ENCODE measurements at regions not wholly inside any gene's neighbourhood (a gene's known extent, or its start where the extent isn't known, plus 50 kb on each side); places are given as distances from the start of the nearest gene placed in this dataset.

GRCh38 chr14:27862684-27863083 lies 903.9 kb upstream of the FOXG1 start:
- Histone ChIP-seq H3K36me3 (ENCODE audit: insufficient read depth, low read length) (no peaks in the 10 kb centered on the region), H4K20me1 (ENCODE audit: insufficient read depth, low read length) (no peaks in the 10 kb centered on the region), H2AFZ (ENCODE audit: low read length) (no peak overlapping the region), H3K4me1 (ENCODE audit: insufficient read depth, low read length) (no peaks in the 10 kb centered on the region), H3K79me2 (ENCODE audit: insufficient read depth, low read length) (no peaks in the 10 kb centered on the region), H3K27ac (ENCODE audit: low read depth, low read length) (no peak overlapping the region), H3K27me3 (ENCODE audit: insufficient read depth, low read length) (no peaks in the 10 kb centered on the region), H3K4me3 (ENCODE audit: insufficient read depth, low read length) (no peak overlapping the region), H3K9me3 (ENCODE audit: low read depth, low read length) (no peaks in the 10 kb centered on the region), H3K4me2 (ENCODE audit: insufficient read depth, low read length) (no peak overlapping the region)
- no peak for TF ChIP-seq CTCF (IDR thresholded peaks at IDR 0.05; ENCODE audit: extremely low read depth, low read depth, low read length)
- DNase-seq (ENCODE audit: insufficient read length, low spot score, missing footprints), result no peak

GRCh38 chr14:27863166-27863565 lies 903.4 kb upstream of the FOXG1 start:
- Histone ChIP-seq H2AFZ (ENCODE audit: low read length) (no peak overlapping the region), H3K79me2 (ENCODE audit: insufficient read depth, low read length) (no peaks in the 10 kb centered on the region), H4K20me1 (ENCODE audit: insufficient read depth, low read length) (no peaks in the 10 kb centered on the region), H3K4me1 (ENCODE audit: insufficient read depth, low read length) (no peaks in the 10 kb centered on the region), H3K9me3 (ENCODE audit: low read depth, low read length) (no peaks in the 10 kb centered on the region), H3K4me2 (ENCODE audit: insufficient read depth, low read length) (no peak overlapping the region), H3K36me3 (ENCODE audit: insufficient read depth, low read length) (no peaks in the 10 kb centered on the region), H3K27me3 (ENCODE audit: insufficient read depth, low read length) (no peaks in the 10 kb centered on the region), H3K27ac (ENCODE audit: low read depth, low read length) (no peak overlapping the region), H3K4me3 (ENCODE audit: insufficient read depth, low read length) (no peak overlapping the region)
- no peak for DNase-seq (ENCODE audit: insufficient read length, low spot score, missing footprints)
- TF ChIP-seq CTCF (IDR thresholded peaks at IDR 0.05; ENCODE audit: extremely low read depth, low read depth, low read length), result no peak

GRCh38 chr14:27881063-27881462 lies 885.5 kb upstream of the FOXG1 start:
- Histone ChIP-seq H3K36me3 (ENCODE audit: insufficient read depth, low read length) (no peaks in the 10 kb centered on the region), H3K27ac (ENCODE audit: low read depth, low read length) (no peak overlapping the region), H4K20me1 (ENCODE audit: insufficient read depth, low read length) (no peaks in the 10 kb centered on the region), H3K79me2 (ENCODE audit: insufficient read depth, low read length) (no peaks in the 10 kb centered on the region), H3K4me1 (ENCODE audit: insufficient read depth, low read length) (no peaks in the 10 kb centered on the region), H3K9me3 (ENCODE audit: low read depth, low read length) (no peaks in the 10 kb centered on the region), H3K27me3 (ENCODE audit: insufficient read depth, low read length) (no peaks in the 10 kb centered on the region), H3K4me2 (ENCODE audit: insufficient read depth, low read length) (no peak overlapping the region), H2AFZ (ENCODE audit: low read length) (no peak overlapping the region), H3K4me3 (ENCODE audit: insufficient read depth, low read length) (no peak overlapping the region)
- DNase-seq (ENCODE audit: insufficient read length, low spot score, missing footprints), result no peak
- TF ChIP-seq CTCF (IDR thresholded peaks at IDR 0.05; ENCODE audit: extremely low read depth, low read depth, low read length), result no peak

GRCh38 chr14:27881646-27882045 lies 884.9 kb upstream of the FOXG1 start:
- H3K79me2 ChIP-seq (ENCODE audit: insufficient read depth, low read length), result no peaks in the 10 kb centered on the region
- no peak overlapping the region for H3K4me3 ChIP-seq (ENCODE audit: insufficient read depth, low read length)
- no peak overlapping the region for H3K27ac ChIP-seq (ENCODE audit: low read depth, low read length)
- H4K20me1 ChIP-seq (ENCODE audit: insufficient read depth, low read length), result no peaks in the 10 kb centered on the region
- no peaks in the 10 kb centered on the region for H3K9me3 ChIP-seq (ENCODE audit: low read depth, low read length)
- no peak overlapping the region for H2AFZ ChIP-seq (ENCODE audit: low read length)
- H3K4me2 ChIP-seq (ENCODE audit: insufficient read depth, low read length), result no peak overlapping the region
- H3K4me1 ChIP-seq (ENCODE audit: insufficient read depth, low read length), result no peaks in the 10 kb centered on the region
- DNase-seq (ENCODE audit: insufficient read length, low spot score, missing footprints), result no peak
- no peaks in the 10 kb centered on the region for H3K36me3 ChIP-seq (ENCODE audit: insufficient read depth, low read length)
- no peak for TF ChIP-seq CTCF (IDR thresholded peaks at IDR 0.05; ENCODE audit: extremely low read depth, low read depth, low read length)
- no peaks in the 10 kb centered on the region for H3K27me3 ChIP-seq (ENCODE audit: insufficient read depth, low read length)
